HepG2 (cell line): ENCODE measurements at regions not wholly inside any gene's neighbourhood (a gene's known extent, or its start where the extent isn't known, plus 50 kb on each side); places are given as distances from the start of the nearest gene placed in this dataset.
"Not testable (repeated sequence)": the region's sequence is repeated elsewhere in the genome, so short reads cannot be mapped to it uniquely, and the experiment has no call there.

ENCODE experiments used
- GABPA ChIP-seq, 2 experiments: IDR thresholded peaks; 2 replicates each; pipeline ENCODE4 v1.6.1; 2011 to 2016; ENCODE audit warnings: low read depth in 2 of 2, low read length in 1 of 2, missing biosample characterization in 1 of 2, missing genetic modification characterization in 1 of 2
- HDAC6 ChIP-seq: fragments of 200-600 bp; sonication (generic); IDR thresholded peaks from 2 replicates; pipeline ENCODE4 v1.7.0; 2017; ENCODE audit warnings: mild to moderate bottlenecking, antibody characterized with exemption, low read length, low read depth
- ISL2 ChIP-seq: sonication (generic); formaldehyde crosslinking; IDR thresholded peaks from 2 replicates; pipeline ENCODE4 v1.5.0; 2020; ENCODE audit warnings: missing genetic modification reagents
- MAFK ChIP-seq, 2 experiments: IDR thresholded peaks in 1 of 2; conservative IDR thresholded peaks in 1 of 2; 2 replicates each; pipeline ENCODE4 v1.6.1; 2011; ENCODE audit warnings: improper control_type of control experiment in 2 of 2, low read length in 2 of 2
- MYPOP ChIP-seq: sonication (generic); formaldehyde crosslinking; IDR thresholded peaks from 2 replicates; pipeline ENCODE4 v1.8.1; 2023; ENCODE audit warnings: mild to moderate bottlenecking, moderate library complexity, missing genetic modification reagents
- NFYB ChIP-seq: sonication (generic); formaldehyde crosslinking; IDR thresholded peaks from 2 replicates; pipeline ENCODE4 v1.4.0; 2020; ENCODE audit warnings: missing genetic modification reagents
- RAD21 ChIP-seq: fragments of 450-650 bp; formaldehyde crosslinking; IDR thresholded peaks from 2 replicates; pipeline ENCODE4 v1.5.0; 2020; ENCODE audit warnings: mild to moderate bottlenecking
- RAD51 ChIP-seq: fragments of 450-650 bp; IDR thresholded peaks from 2 replicates; pipeline ENCODE4 v1.6.1; 2016; ENCODE audit warnings: borderline replicate concordance
- RELA ChIP-seq: sonication (generic); formaldehyde crosslinking; IDR thresholded peaks from 2 replicates; pipeline ENCODE4 v1.4.0; 2020; ENCODE audit warnings: missing genetic modification reagents
- SETDB1 ChIP-seq: sonication (generic); formaldehyde crosslinking; IDR thresholded peaks from 2 replicates; pipeline ENCODE4 v1.5.1; 2020; ENCODE audit warnings: missing genetic modification reagents, mild to moderate bottlenecking, borderline replicate concordance
- STAT6 ChIP-seq: sonication (generic); formaldehyde crosslinking; IDR thresholded peaks from 2 replicates; pipeline ENCODE4 v1.4.0; 2020; ENCODE audit warnings: missing genetic modification reagents, mild to moderate bottlenecking, borderline replicate concordance
- TBL1XR1 ChIP-seq: fragments of 150-350 bp; IDR thresholded peaks from 2 replicates; pipeline ENCODE4 v1.6.1; 2014; ENCODE audit warnings: borderline replicate concordance, low read length; ENCODE audit not compliant: partially characterized antibody
- TF ChIP-seq, protein P1 (sequence below), 2 experiments: IDR thresholded peaks; 2 replicates each; pipeline ENCODE4 v1.6.1; 2011 to 2012; ENCODE audit warnings: low read length in 2 of 2, borderline replicate concordance in 1 of 2, low read depth in 1 of 2, mild to moderate bottlenecking in 1 of 2, moderate library complexity in 1 of 2
- TF ChIP-seq, protein P2 (sequence below): sonication (generic); formaldehyde crosslinking; IDR thresholded peaks from 2 replicates; pipeline ENCODE4 v1.8.0; 2022; ENCODE audit warnings: low read depth, missing genetic modification reagents

DNA sequence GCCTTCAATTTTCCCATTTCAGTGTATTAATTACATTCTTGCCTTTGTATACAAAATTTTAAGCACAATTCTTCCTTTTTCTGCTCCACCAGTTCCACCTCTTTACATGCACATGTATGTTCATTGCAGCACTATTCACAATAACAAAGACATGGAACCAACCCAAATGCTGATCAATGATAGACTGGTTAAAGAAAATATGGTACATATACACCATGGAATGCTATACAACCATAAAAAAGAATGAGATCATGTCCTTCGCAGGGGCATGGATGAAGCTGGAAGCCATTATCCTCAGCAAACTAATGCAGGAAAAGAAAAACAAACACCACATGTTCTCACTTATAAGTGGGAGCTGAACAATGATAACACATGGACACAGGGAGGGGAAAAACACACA is 400.1 kb upstream of the ESRRG start:
- TF ChIP-seq GABPA (IDR thresholded peaks at IDR 0.05; ENCODE audit: low read depth, low read length); GABPA (CRISPR knock-in tag; IDR thresholded peaks at IDR 0.05; ENCODE audit: low read depth); RELA (CRISPR knock-in tag); SETDB1 (CRISPR knock-in tag); RAD51; STAT6 (CRISPR knock-in tag); TBL1XR1; MYPOP (CRISPR knock-in tag); HDAC6; RAD21 (CRISPR knock-in tag); NFYB; ISL2; MAFK (conservative IDR thresholded peaks at IDR 0.05 in 1 of 2, IDR thresholded peaks at IDR 0.05 in 1 of 2; ENCODE audit: low read length in 2 of 2): not testable (repeated sequence)
- TF ChIP-seq, protein P1, sequence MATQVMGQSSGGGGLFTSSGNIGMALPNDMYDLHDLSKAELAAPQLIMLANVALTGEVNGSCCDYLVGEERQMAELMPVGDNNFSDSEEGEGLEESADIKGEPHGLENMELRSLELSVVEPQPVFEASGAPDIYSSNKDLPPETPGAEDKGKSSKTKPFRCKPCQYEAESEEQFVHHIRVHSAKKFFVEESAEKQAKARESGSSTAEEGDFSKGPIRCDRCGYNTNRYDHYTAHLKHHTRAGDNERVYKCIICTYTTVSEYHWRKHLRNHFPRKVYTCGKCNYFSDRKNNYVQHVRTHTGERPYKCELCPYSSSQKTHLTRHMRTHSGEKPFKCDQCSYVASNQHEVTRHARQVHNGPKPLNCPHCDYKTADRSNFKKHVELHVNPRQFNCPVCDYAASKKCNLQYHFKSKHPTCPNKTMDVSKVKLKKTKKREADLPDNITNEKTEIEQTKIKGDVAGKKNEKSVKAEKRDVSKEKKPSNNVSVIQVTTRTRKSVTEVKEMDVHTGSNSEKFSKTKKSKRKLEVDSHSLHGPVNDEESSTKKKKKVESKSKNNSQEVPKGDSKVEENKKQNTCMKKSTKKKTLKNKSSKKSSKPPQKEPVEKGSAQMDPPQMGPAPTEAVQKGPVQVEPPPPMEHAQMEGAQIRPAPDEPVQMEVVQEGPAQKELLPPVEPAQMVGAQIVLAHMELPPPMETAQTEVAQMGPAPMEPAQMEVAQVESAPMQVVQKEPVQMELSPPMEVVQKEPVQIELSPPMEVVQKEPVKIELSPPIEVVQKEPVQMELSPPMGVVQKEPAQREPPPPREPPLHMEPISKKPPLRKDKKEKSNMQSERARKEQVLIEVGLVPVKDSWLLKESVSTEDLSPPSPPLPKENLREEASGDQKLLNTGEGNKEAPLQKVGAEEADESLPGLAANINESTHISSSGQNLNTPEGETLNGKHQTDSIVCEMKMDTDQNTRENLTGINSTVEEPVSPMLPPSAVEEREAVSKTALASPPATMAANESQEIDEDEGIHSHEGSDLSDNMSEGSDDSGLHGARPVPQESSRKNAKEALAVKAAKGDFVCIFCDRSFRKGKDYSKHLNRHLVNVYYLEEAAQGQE (IDR thresholded peaks at IDR 0.05; ENCODE audit: borderline replicate concordance in 1 of 2, low read depth in 1 of 2, low read length in 2 of 2), result not testable (repeated sequence)
- TF ChIP-seq, protein P2, sequence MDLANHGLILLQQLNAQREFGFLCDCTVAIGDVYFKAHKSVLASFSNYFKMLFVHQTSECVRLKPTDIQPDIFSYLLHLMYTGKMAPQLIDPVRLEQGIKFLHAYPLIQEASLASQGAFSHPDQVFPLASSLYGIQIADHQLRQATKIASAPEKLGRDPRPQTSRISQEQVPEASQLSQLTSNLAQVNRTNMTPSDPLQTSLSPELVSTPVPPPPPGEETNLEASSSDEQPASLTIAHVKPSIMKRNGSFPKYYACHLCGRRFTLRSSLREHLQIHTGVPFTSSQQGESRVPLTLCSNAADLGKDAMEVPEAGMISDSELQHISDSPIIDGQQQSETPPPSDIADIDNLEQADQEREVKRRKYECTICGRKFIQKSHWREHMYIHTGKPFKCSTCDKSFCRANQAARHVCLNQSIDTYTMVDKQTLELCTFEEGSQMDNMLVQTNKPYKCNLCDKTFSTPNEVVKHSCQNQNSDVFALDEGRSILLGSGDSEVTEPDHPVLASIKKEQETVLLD (CRISPR knock-in tag), result not testable (repeated sequence)
